ENCODE measurements at regions not wholly inside any gene's neighbourhood (a gene's known extent, or its start where the extent isn't known, plus 50 kb on each side); places are given as distances from the start of the nearest gene placed in this dataset.

DNA sequence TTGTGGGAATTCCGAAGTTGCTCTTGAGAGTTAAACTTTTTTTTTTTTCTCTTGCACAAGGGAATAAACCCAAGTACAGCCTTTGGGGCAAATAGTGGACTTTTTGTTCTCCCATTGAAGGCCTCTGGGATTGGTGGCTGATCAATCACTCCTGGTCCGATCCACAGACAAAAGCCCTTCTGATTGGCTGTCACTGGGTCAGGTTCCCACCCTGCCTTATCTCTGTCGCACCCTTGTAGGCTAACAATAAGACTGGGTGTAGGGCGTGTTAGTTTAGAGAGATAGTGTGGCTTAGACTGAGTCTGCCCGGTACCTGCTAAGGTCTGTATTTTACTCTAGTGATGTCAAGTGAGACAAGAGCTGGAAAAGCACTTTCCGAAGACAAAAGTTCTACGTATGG, 380.8 kb downstream of the NDFIP2 start:
- TF ChIP-seq EZH2 (IDR thresholded peaks at IDR 0.05) (no peak), CTCF (IDR thresholded peaks at IDR 0.05 in 2 of 3, conservative IDR thresholded peaks at IDR 0.05 in 1 of 3; ENCODE audit: borderline replicate concordance in 1 of 3, insufficient read depth in 1 of 3, low read depth in 2 of 3, low read length in 2 of 3) (no peak), TCF7L2 (IDR thresholded peaks at IDR 0.05; ENCODE audit: borderline replicate concordance, extremely low read depth, insufficient read depth, insufficient read length) (no peak), POLR2AphosphoS5 (IDR thresholded peaks at IDR 0.05; ENCODE audit: low read depth, low read length) (no peak), CEBPB (IDR thresholded peaks at IDR 0.05; ENCODE audit: low read depth) (no peak), EZH2phosphoT487 (IDR thresholded peaks at IDR 0.05; ENCODE audit: borderline replicate concordance) (no peak), POLR2A (IDR thresholded peaks at IDR 0.05; ENCODE audit: borderline replicate concordance, extremely low read depth, insufficient read depth, insufficient read length) (no peak)
